ENCODE measurements at regions not wholly inside any gene's neighbourhood (a gene's known extent, or its start where the extent isn't known, plus 50 kb on each side); places are given as distances from the start of the nearest gene placed in this dataset.

GRCh38 chr2:12267042-12267441 is 449.7 kb upstream of the TRIB2 start:
- DNase-seq: no peak

- no peak for DNase-seq
These were observed 447.4 kb upstream of the TRIB2 start for GRCh38 chr2:12269041-12269972.

- no peak for DNase-seq
These were observed 445.7 kb upstream of the TRIB2 start for GRCh38 chr2:12270876-12271588.

- no peak for DNase-seq
These were observed 445.1 kb upstream of the TRIB2 start for GRCh38 chr2:12271589-12271984.

- DNase-seq: no peak
These were observed 443.6 kb upstream of the TRIB2 start for GRCh38 chr2:12273111-12273510.

- DNase-seq: no peak
These were observed 442.1 kb upstream of the TRIB2 start for GRCh38 chr2:12274591-12274990.

GRCh38 chr2:12277241-12278034 is 439.3 kb upstream of the TRIB2 start:
- no peak for DNase-seq

GRCh38 chr2:12278217-12278750 is 438.5 kb upstream of the TRIB2 start:
- no peak for DNase-seq

- no peak for DNase-seq
These were observed 433.7 kb upstream of the TRIB2 start for GRCh38 chr2:12282780-12283695.

- no peak for DNase-seq
These were observed 432.7 kb upstream of the TRIB2 start for GRCh38 chr2:12284037-12284436.

- DNase-seq: no peak
These were observed 432.2 kb upstream of the TRIB2 start for GRCh38 chr2:12284487-12284886.

GRCh38 chr2:12286347-12286746 is 430.4 kb upstream of the TRIB2 start:
- no peak for DNase-seq

GRCh38 chr2:12287220-12287751 is 429.4 kb upstream of the TRIB2 start:
- no peak for DNase-seq

- DNase-seq: no peak
These were observed 428.7 kb upstream of the TRIB2 start for GRCh38 chr2:12288048-12288447.

GRCh38 chr2:12289120-12289802 is 427.5 kb upstream of the TRIB2 start:
- DNase-seq: no peak

- no peak for DNase-seq
These were observed 425.4 kb upstream of the TRIB2 start for GRCh38 chr2:12291303-12291702.

- DNase-seq: no peak
These were observed 422.9 kb upstream of the TRIB2 start for GRCh38 chr2:12293874-12294273.

- DNase-seq: no peak
These were observed 420.7 kb upstream of the TRIB2 start for GRCh38 chr2:12295856-12296519.

- DNase-seq: no peak
These were observed 419.8 kb upstream of the TRIB2 start for GRCh38 chr2:12296915-12297314.

- DNase-seq: no peak
These were observed 418.4 kb upstream of the TRIB2 start for GRCh38 chr2:12298352-12298751.
